ENCODE measurements at regions not wholly inside any gene's neighbourhood (a gene's known extent, or its start where the extent isn't known, plus 50 kb on each side); places are given as distances from the start of the nearest gene placed in this dataset.
"Not testable (repeated sequence)": the region's sequence is repeated elsewhere in the genome, so short reads cannot be mapped to it uniquely, and the experiment has no call there.

DNA sequence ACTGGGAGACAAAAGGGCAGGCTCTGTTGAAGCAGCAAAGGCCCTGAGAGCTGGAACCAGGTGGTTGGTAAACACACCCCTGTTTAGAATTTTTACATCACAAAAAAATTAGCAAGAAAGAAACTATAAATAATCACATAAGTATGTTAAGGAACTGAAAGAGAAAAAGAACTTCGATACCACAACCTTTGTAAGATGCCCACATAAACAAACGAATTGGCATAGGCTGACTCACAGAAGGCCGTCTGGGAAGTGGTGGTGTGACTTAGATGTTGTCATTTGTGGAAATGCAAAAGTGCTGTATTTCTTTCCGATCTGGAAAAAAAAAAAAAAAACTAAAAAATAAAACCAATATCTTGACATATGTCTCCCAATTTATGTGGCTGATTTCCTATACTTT is 235.1 kb downstream of the USP46 start:
- no peak overlapping the region for H3K27ac ChIP-seq (ENCODE audit: insufficient read depth, low read length, poor library complexity, severe bottlenecking)
- ATAC-seq (ENCODE audit: low read depth in 2 of 2) (no peak), DNase-seq (no peak)
- Mint-ChIP-seq H3K36me3 (no peaks in the 10 kb centered on the region), H3K27ac (no peak overlapping the region), H3K4me1 (peaks cover 0 to under 1% (median 0%) of the 10 kb centered on the region in 4 donors), H3K9me3 (peaks cover 0 to 2% (median 1%) of the 10 kb centered on the region in 7 donors), H3K4me3 (no peak overlapping the region), H3K27me3 (no peaks in the 10 kb centered on the region)
- no peak overlapping the region for H3K4me3 ChIP-seq (ENCODE audit: low read depth, low read length)
- no peaks in the 10 kb centered on the region for H3K9me3 ChIP-seq (ENCODE audit: control insufficient read depth in 2 of 2, low read length in 2 of 2)
- H3K36me3 ChIP-seq (ENCODE audit: control insufficient read depth, insufficient read depth, low read length): no peaks in the 10 kb centered on the region
- H3K4me1 ChIP-seq (ENCODE audit: control insufficient read depth, insufficient read depth, low read length, poor library complexity, severe bottlenecking): no peaks in the 10 kb centered on the region
- H3K27me3 ChIP-seq (ENCODE audit: control insufficient read depth, insufficient read depth, low read length): no peaks in the 10 kb centered on the region

- Mint-ChIP-seq H3K36me3 (no peaks in the 10 kb centered on the region), H3K9me3 (peaks cover 0 to 2% (median 1%) of the 10 kb centered on the region in 7 donors), H3K4me3 (no peak overlapping the region), H3K4me1 (no peaks in the 10 kb centered on the region), H3K27me3 (no peaks in the 10 kb centered on the region), H3K27ac (no peak overlapping the region)
- DNase-seq (no peak), ATAC-seq (ENCODE audit: low read depth in 2 of 2) (no peak)
- H3K4me3 ChIP-seq (ENCODE audit: low read depth, low read length): no peak overlapping the region
- H3K4me1 ChIP-seq (ENCODE audit: control insufficient read depth, insufficient read depth, low read length, poor library complexity, severe bottlenecking): no peaks in the 10 kb centered on the region
- no peaks in the 10 kb centered on the region for H3K36me3 ChIP-seq (ENCODE audit: control insufficient read depth, insufficient read depth, low read length)
- H3K9me3 ChIP-seq (ENCODE audit: control insufficient read depth in 2 of 2, low read length in 2 of 2): no peaks in the 10 kb centered on the region
- no peaks in the 10 kb centered on the region for H3K27me3 ChIP-seq (ENCODE audit: control insufficient read depth, insufficient read depth, low read length)
- no peak overlapping the region for H3K27ac ChIP-seq (ENCODE audit: insufficient read depth, low read length, poor library complexity, severe bottlenecking)
Observed at GRCh38 chr4:52425751-52426326, 233.3 kb downstream of the USP46 start.

DNA sequence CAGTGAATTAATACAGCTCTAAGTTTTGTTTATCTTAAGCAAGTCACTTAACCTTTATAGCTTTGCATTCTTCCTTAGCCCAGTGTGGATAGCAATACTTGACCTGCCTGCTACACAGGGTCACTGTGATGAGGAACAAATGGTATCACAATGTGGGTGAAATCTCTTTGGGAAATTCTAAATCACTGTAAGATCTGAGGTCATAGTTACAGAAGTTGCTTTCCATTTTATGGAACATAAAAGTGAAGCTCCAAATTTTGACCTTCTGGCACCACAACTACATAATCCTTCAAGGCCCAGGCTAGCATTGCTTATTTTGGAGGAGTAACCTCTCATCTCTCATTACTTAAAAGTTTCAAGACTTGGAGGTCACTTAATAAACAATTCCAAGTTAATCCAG is 227.7 kb downstream of the USP46 start:
- Mint-ChIP-seq H3K36me3 (no peaks in the 10 kb centered on the region), H3K9me3 (peaks cover 0 to 2% (median 0%) of the 10 kb centered on the region in 7 donors), H3K27me3 (no peaks in the 10 kb centered on the region), H3K4me3 (no peak overlapping the region), H3K4me1 (no peaks in the 10 kb centered on the region), H3K27ac (no peak overlapping the region)
- DNase-seq (no peak), ATAC-seq (ENCODE audit: low read depth in 2 of 2) (no peak)
- H3K4me1 ChIP-seq (ENCODE audit: control insufficient read depth, insufficient read depth, low read length, poor library complexity, severe bottlenecking): no peaks in the 10 kb centered on the region
- H3K27me3 ChIP-seq (ENCODE audit: control insufficient read depth, insufficient read depth, low read length): no peaks in the 10 kb centered on the region
- no peaks in the 10 kb centered on the region for H3K36me3 ChIP-seq (ENCODE audit: control insufficient read depth, insufficient read depth, low read length)
- H3K9me3 ChIP-seq (ENCODE audit: control insufficient read depth in 2 of 2, low read length in 2 of 2): no peaks in the 10 kb centered on the region
- H3K27ac ChIP-seq (ENCODE audit: insufficient read depth, low read length, poor library complexity, severe bottlenecking): no peak overlapping the region
- H3K4me3 ChIP-seq (ENCODE audit: low read depth, low read length): no peak overlapping the region

DNA sequence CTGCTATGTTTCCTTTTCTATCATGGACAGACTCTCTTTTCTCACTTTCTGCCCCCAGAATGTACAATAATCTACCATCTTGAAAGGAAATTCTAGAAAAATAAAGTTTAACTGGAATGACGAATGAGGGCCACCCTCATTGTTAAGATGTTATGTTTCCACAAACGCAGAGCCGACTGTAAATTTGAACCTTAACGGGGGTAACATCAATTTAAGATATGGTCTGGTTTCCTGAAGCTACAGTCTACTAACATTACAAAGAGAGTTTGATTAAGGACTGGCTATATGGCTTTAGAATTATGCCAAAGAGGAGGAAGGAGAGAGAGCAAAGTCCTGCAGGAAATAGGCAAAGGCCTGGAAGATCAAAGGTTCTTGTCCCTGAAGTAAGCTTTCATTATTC is 227.2 kb downstream of the USP46 start:
- H3K9me3 Mint-ChIP-seq: peaks cover 0 to 2% (median 0%) of the 10 kb centered on the region in 7 donors
- no peaks in the 10 kb centered on the region for H3K27me3 Mint-ChIP-seq
- Histone ChIP-seq H3K4me3 (ENCODE audit: low read depth, low read length) (no peak overlapping the region), H3K9me3 (ENCODE audit: control insufficient read depth in 2 of 2, low read length in 2 of 2) (no peaks in the 10 kb centered on the region), H3K36me3 (ENCODE audit: control insufficient read depth, insufficient read depth, low read length) (no peaks in the 10 kb centered on the region), H3K27ac (ENCODE audit: insufficient read depth, low read length, poor library complexity, severe bottlenecking) (no peak overlapping the region), H3K4me1 (ENCODE audit: control insufficient read depth, insufficient read depth, low read length, poor library complexity, severe bottlenecking) (no peaks in the 10 kb centered on the region), H3K27me3 (ENCODE audit: control insufficient read depth, insufficient read depth, low read length) (no peaks in the 10 kb centered on the region)
- no peaks in the 10 kb centered on the region for H3K4me1 Mint-ChIP-seq
- H3K27ac Mint-ChIP-seq: peak overlapping the region in 1 of 3 donors; percentile 16
- DNase-seq (no peak), ATAC-seq (ENCODE audit: low read depth in 2 of 2) (no peak)
- H3K36me3 Mint-ChIP-seq: no peaks in the 10 kb centered on the region
- H3K4me3 Mint-ChIP-seq: no peak overlapping the region

DNA sequence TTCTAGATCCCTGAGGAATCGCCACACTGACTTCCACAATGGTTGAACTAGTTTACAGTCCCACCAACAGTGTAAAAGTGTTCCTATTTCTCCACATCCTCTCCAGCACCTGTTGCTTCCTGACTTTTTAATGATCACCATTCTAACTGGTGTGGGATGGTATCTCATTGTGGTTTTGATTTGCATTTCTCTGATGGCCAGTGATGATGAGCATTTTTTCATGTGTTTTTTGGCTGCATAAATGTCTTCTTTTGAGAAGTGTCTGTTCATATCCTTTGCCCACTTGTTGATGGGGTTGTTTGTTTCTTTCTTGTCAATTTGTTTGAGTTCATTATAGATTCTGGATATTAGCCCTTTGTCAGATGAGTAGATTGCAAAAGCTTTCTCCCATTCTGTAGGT is 216.6 kb downstream of the USP46 start:
- H3K4me1 Mint-ChIP-seq; H3K27me3 ChIP-seq (ENCODE audit: control insufficient read depth, insufficient read depth, low read length); H3K9me3 ChIP-seq (ENCODE audit: control insufficient read depth in 2 of 2, low read length in 2 of 2); H3K36me3 ChIP-seq (ENCODE audit: control insufficient read depth, insufficient read depth, low read length); H3K36me3 Mint-ChIP-seq; H3K9me3 Mint-ChIP-seq; H3K27ac Mint-ChIP-seq; H3K4me3 Mint-ChIP-seq; H3K27me3 Mint-ChIP-seq; H3K4me1 ChIP-seq (ENCODE audit: control insufficient read depth, insufficient read depth, low read length, poor library complexity, severe bottlenecking); H3K27ac ChIP-seq (ENCODE audit: insufficient read depth, low read length, poor library complexity, severe bottlenecking); DNase-seq; ATAC-seq (ENCODE audit: low read depth in 2 of 2); H3K4me3 ChIP-seq (ENCODE audit: low read depth, low read length): not testable (repeated sequence)

DNA sequence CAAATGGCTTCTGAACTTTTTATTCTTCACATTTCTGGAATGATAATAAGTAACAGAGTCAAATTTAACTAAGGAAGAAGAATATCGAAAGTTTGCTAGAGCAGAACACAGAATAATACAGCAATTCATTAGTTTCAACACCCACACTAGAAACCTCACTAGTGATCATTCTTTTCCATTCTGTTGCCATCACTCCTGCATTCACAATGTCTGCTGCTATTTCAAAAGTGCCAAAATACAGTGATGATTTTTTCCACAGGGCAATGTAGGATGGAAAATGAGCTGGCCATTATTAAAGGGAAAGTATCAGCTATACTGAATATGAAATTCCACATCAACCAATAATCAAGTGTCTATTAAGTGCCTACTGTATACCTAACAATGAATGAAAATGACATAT is 186.7 kb downstream of the USP46 start:
- no peak overlapping the region for H3K4me3 Mint-ChIP-seq
- DNase-seq: no peak
- peaks cover 0 to 3% (median 0%) of the 10 kb centered on the region in 4 donors for H3K4me1 Mint-ChIP-seq
- H3K36me3 Mint-ChIP-seq: no peaks in the 10 kb centered on the region
- Histone ChIP-seq H3K4me3 (ENCODE audit: low read depth, low read length) (no peak overlapping the region), H3K9me3 (ENCODE audit: control insufficient read depth in 2 of 2, low read length in 2 of 2) (no peaks in the 10 kb centered on the region), H3K27ac (ENCODE audit: insufficient read depth, low read length, poor library complexity, severe bottlenecking) (no peak overlapping the region), H3K4me1 (ENCODE audit: control insufficient read depth, insufficient read depth, low read length, poor library complexity, severe bottlenecking) (no peaks in the 10 kb centered on the region), H3K36me3 (ENCODE audit: control insufficient read depth, insufficient read depth, low read length) (no peaks in the 10 kb centered on the region), H3K27me3 (ENCODE audit: control insufficient read depth, insufficient read depth, low read length) (no peaks in the 10 kb centered on the region)
- peaks cover 0 to 6% (median 1%) of the 10 kb centered on the region in 7 donors for H3K9me3 Mint-ChIP-seq
- no peak overlapping the region for H3K27ac Mint-ChIP-seq
- peaks cover 5% of the 10 kb centered on the region for H3K27me3 Mint-ChIP-seq
- no peak for ATAC-seq (ENCODE audit: low read depth in 2 of 2)

DNA sequence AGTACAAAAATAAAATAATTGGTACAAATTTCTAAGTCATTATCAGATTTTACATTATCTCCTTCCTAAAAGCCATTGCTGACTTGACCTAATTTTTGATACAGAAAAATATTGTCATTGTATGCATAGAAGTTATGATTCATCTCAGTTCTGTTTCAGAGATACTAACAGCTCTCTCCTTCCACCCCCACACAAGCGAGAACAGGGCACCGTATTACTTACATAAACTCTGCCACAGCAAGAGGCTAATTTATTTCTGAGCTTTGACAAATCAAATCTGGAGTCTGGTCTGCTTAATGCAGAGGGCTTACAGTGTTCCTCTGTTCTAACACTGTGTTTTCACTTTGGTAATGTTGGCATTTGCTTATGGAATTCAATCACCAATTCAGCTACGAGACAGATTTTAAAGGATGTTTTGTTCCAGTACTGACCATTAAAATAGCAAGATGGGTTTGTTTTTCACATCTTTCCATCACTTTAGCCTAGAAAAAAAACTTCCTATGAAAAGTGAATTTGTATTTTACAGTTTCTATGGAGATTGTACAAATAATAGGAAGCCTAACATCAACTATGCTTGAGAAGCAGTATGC is 181.8 kb downstream of the USP46 start:
- Histone ChIP-seq H3K4me3 (ENCODE audit: low read depth, low read length) (no peak overlapping the region), H3K27me3 (ENCODE audit: control insufficient read depth, insufficient read depth, low read length) (no peaks in the 10 kb centered on the region), H3K4me1 (ENCODE audit: control insufficient read depth, insufficient read depth, low read length, poor library complexity, severe bottlenecking) (no peaks in the 10 kb centered on the region), H3K27ac (ENCODE audit: insufficient read depth, low read length, poor library complexity, severe bottlenecking) (no peak overlapping the region), H3K36me3 (ENCODE audit: control insufficient read depth, insufficient read depth, low read length) (no peaks in the 10 kb centered on the region), H3K9me3 (ENCODE audit: control insufficient read depth in 2 of 2, low read length in 2 of 2) (no peaks in the 10 kb centered on the region)
- no peaks in the 10 kb centered on the region for H3K4me1 Mint-ChIP-seq
- no peak for ATAC-seq (ENCODE audit: low read depth in 2 of 2)
- no peaks in the 10 kb centered on the region for H3K36me3 Mint-ChIP-seq
- DNase-seq: no peak
- H3K27ac Mint-ChIP-seq: no peak overlapping the region
- H3K4me3 Mint-ChIP-seq: no peak overlapping the region
- H3K27me3 Mint-ChIP-seq: peaks cover 5% of the 10 kb centered on the region
- H3K9me3 Mint-ChIP-seq: peaks cover 0 to 4% (median 0%) of the 10 kb centered on the region in 7 donors

- Histone ChIP-seq H3K4me3 (ENCODE audit: low read depth, low read length) (no peak overlapping the region), H3K36me3 (ENCODE audit: control insufficient read depth, insufficient read depth, low read length) (no peaks in the 10 kb centered on the region), H3K27me3 (ENCODE audit: control insufficient read depth, insufficient read depth, low read length) (no peaks in the 10 kb centered on the region), H3K27ac (ENCODE audit: insufficient read depth, low read length, poor library complexity, severe bottlenecking) (no peak overlapping the region), H3K9me3 (ENCODE audit: control insufficient read depth in 2 of 2, low read length in 2 of 2) (no peaks in the 10 kb centered on the region), H3K4me1 (ENCODE audit: control insufficient read depth, insufficient read depth, low read length, poor library complexity, severe bottlenecking) (no peaks in the 10 kb centered on the region)
- H3K4me1 Mint-ChIP-seq: no peaks in the 10 kb centered on the region
- ATAC-seq (ENCODE audit: low read depth in 2 of 2) (no peak), DNase-seq (no peak)
- no peak overlapping the region for H3K4me3 Mint-ChIP-seq
- peaks cover 5% of the 10 kb centered on the region for H3K27me3 Mint-ChIP-seq
- H3K27ac Mint-ChIP-seq: no peak overlapping the region
- H3K9me3 Mint-ChIP-seq: peaks cover 0 to 6% (median 3%) of the 10 kb centered on the region in 7 donors
- no peaks in the 10 kb centered on the region for H3K36me3 Mint-ChIP-seq
Observed at GRCh38 chr4:52483186-52483890, 175.8 kb downstream of the USP46 start.

Data from CD4-positive, CD25-positive, alpha-beta regulatory T cell (primary cell).